GM10248 (cell line): ENCODE measurements at regions not wholly inside any gene's neighbourhood (a gene's known extent, or its start where the extent isn't known, plus 50 kb on each side); places are given as distances from the start of the nearest gene placed in this dataset.
"Not testable (repeated sequence)": the region's sequence is repeated elsewhere in the genome, so short reads cannot be mapped to it uniquely, and the experiment has no call there.

Experiments
- CTCF ChIA-PET: fragments of 300-600 bp; sonication (Branson Sonifier 250); formaldehyde crosslinking; extraction: SDS; loops from one replicate; lab custom pipeline; 2021; ENCODE audit warnings: antibody characterized with exemption; lab: Yijun Ruan, JAX
- POLR2A ChIA-PET: fragments of 350-650 bp; sonication (Branson Sonifier 250); formaldehyde crosslinking; extraction: SDS; loops from one replicate; lab custom pipeline; 2020; ENCODE audit warnings: antibody characterized with exemption; lab: Yijun Ruan, JAX
- DNase-seq: peaks from one replicate; pipeline ENCODE4 v3.0.0; 2012; ENCODE audit errors: extremely low spot score
- CTCF ChIP-seq: IDR thresholded peaks from 2 replicates; pipeline ENCODE4 v1.5.1; 2012; ENCODE audit warnings: mild to moderate bottlenecking, low read depth; ENCODE audit errors: extremely low read depth, missing control alignments, control extremely low read depth

GRCh38 chr2:59233448-59233847 lies 992.3 kb upstream of the FANCL start:
- POLR2A ChIA-PET, result no interaction called here
- CTCF ChIA-PET, result interaction anchor here (0.9 to 2.0 kb wide), 4 partner anchors 7 to 19 kb away, joined by 3 to 7 read pairs (median 5); no protein-coding TSS in a partner anchor
- no peak for TF ChIP-seq CTCF
- DNase-seq, result no peak

GRCh38 chr2:59232394-59233165 lies 991.5 kb upstream of the FANCL start:
- ChIA-PET CTCF (interaction anchor here (0.9 to 2.0 kb wide), 5 partner anchors 8 to 20 kb away, joined by 3 to 7 read pairs (median 4); no protein-coding TSS in a partner anchor), POLR2A (no interaction called here)
- TF ChIP-seq CTCF, result no peak
- DNase-seq, result peak; percentile 18

GRCh38 chr2:59226362-59226761 lies 985.2 kb upstream of the FANCL start:
- CTCF ChIA-PET, result interaction anchor here (1.7 kb wide), 2 partner anchors 14 to 44 kb away, joined by 4 to 6 read pairs; no protein-coding TSS in a partner anchor
- DNase-seq, POLR2A ChIA-PET: not testable (repeated sequence)

- no peak for DNase-seq
- CTCF ChIA-PET, result no interaction called here
- no peak for TF ChIP-seq CTCF
- POLR2A ChIA-PET, result no interaction called here
Measured at GRCh38 chr2:59223742-59224141, 982.6 kb upstream of the FANCL start.

DNA sequence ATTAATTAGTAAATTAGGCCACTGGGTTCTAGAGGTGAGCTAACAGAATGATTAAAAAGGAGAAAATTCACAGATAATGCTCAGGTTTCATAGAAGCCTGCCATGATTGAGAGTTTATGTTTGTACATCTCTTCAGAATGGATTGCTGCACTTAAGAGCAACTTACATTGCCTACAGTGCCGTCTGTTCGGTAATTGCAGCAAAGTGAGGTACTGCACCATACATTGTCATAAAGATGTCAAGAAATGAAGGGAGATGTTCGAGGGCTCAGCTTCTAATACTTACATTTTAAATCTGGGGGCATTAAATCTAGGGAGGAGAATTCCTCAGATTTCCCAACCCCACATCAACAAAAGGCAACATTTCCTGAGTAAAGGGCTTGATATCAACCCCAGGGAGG lies 976.2 kb upstream of the FANCL start:
- ChIA-PET POLR2A (no interaction called here), CTCF (interaction anchor here (0.7 kb wide), 1 partner anchor 12 kb away, joined by 3 read pairs; no protein-coding TSS in a partner anchor)
- TF ChIP-seq CTCF, result no peak
- no peak for DNase-seq

GRCh38 chr2:59206361-59206760 lies 965.2 kb upstream of the FANCL start:
- TF ChIP-seq CTCF, result no peak
- ChIA-PET CTCF (interaction anchor here (1.0 kb wide), 1 partner anchor 11 kb away, joined by 3 read pairs; no protein-coding TSS in a partner anchor), POLR2A (no interaction called here)
- DNase-seq, result no peak

DNA sequence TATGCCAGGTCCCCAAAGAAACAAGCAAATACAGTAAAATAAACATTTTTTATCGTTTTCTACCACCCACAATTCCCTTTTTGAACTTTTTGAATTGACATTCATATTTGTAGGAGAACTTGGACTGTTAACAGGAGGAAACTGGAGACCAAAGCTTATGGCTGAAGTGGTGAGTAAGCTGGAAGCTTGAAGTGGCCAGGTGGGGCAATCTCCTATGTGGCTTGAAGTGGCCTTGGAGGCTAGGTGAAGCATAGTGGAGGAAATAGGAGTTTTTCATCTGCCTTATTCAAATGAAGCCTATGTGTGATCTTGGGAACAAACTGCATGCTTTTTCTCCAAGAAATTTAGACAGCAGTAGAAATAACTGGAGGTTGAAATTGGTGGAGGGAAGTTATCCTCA lies 962.9 kb upstream of the FANCL start:
- POLR2A ChIA-PET, result no interaction called here
- CTCF ChIA-PET, result no interaction called here
- TF ChIP-seq CTCF, result no peak
- DNase-seq, result no peak
